BJ (cell line): ENCODE measurements at regions not wholly inside any gene's neighbourhood (a gene's known extent, or its start where the extent isn't known, plus 50 kb on each side); places are given as distances from the start of the nearest gene placed in this dataset.
"Not testable (repeated sequence)": the region's sequence is repeated elsewhere in the genome, so short reads cannot be mapped to it uniquely, and the experiment has no call there.

ENCODE experiments used
- CTCF ChIA-PET: fragments of 350-600 bp; formaldehyde crosslinking; extraction: SDS; loops from one replicate; lab custom pipeline; 2021; ENCODE audit warnings: antibody characterized with exemption, inconsistent platforms; lab: Yijun Ruan, JAX
- POLR2A ChIA-PET: fragments of 300-600 bp; sonication (Branson Sonifier 250); formaldehyde crosslinking; extraction: SDS; loops from one replicate; lab custom pipeline; 2021; ENCODE audit warnings: antibody characterized with exemption; lab: Charles Lee
- DNase-seq: peaks from one replicate; pipeline ENCODE4 v3.0.0-alpha.2; 2011; ENCODE audit warnings: low read depth
- H3K27me3 ChIP-seq: 2 replicates; pipeline ENCODE4 v1.6.0; 2011; ENCODE audit warnings: low read length; ENCODE audit not compliant: control insufficient read depth, insufficient read depth
- H3K36me3 ChIP-seq: 2 replicates; pipeline ENCODE4 v1.5.1; 2011; ENCODE audit warnings: low read length; ENCODE audit not compliant: control insufficient read depth, insufficient read depth
- H3K4me3 ChIP-seq: 2 replicates; pipeline ENCODE4 v1.5.1; 2011; ENCODE audit warnings: low read depth, mild to moderate bottlenecking, control low read depth, low read length
- TF ChIP-seq, protein P1 (sequence below): IDR thresholded peaks from 2 replicates; pipeline ENCODE4 v1.5.1; 2011; ENCODE audit warnings: low read depth, mild to moderate bottlenecking, control low read depth, inconsistent platforms, low read length, moderate library complexity; ENCODE audit not compliant: insufficient read depth

- Histone ChIP-seq H3K27me3 (no peaks in the 10 kb centered on the region), H3K36me3 (no peaks in the 10 kb centered on the region), H3K4me3 (no peak overlapping the region)
- no peak for DNase-seq
- CTCF ChIA-PET = no interaction called here
- POLR2A ChIA-PET = no interaction called here
- TF ChIP-seq, protein P1, sequence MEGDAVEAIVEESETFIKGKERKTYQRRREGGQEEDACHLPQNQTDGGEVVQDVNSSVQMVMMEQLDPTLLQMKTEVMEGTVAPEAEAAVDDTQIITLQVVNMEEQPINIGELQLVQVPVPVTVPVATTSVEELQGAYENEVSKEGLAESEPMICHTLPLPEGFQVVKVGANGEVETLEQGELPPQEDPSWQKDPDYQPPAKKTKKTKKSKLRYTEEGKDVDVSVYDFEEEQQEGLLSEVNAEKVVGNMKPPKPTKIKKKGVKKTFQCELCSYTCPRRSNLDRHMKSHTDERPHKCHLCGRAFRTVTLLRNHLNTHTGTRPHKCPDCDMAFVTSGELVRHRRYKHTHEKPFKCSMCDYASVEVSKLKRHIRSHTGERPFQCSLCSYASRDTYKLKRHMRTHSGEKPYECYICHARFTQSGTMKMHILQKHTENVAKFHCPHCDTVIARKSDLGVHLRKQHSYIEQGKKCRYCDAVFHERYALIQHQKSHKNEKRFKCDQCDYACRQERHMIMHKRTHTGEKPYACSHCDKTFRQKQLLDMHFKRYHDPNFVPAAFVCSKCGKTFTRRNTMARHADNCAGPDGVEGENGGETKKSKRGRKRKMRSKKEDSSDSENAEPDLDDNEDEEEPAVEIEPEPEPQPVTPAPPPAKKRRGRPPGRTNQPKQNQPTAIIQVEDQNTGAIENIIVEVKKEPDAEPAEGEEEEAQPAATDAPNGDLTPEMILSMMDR = no peak
Measured at GRCh38 chr7:52565974-52566373, 469.5 kb upstream of the POM121L12 start.

DNA sequence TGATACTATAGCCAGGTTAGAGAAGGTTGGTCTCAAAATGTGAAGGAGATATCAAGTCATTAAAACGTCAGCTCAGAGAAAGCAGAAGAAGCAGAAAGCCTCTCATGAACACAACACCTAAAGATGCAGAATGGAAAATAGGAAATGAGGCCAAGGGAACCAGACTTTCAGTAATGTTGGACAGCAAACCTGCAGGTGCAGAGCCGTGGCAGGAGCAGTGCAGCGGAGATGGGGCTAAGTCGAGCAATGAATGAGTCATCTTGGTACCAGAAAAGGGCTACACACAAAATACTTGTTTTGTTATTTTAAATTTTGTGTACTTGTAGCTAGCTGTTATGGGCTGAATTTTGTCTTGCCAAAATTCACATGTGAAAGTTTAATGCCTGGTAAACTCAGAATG lies 479.6 kb upstream of the POM121L12 start:
- Histone ChIP-seq H3K4me3 (no peak overlapping the region), H3K27me3 (no peaks in the 10 kb centered on the region), H3K36me3 (no peaks in the 10 kb centered on the region)
- ChIA-PET CTCF (no interaction called here), POLR2A (no interaction called here)
- no peak for DNase-seq
- TF ChIP-seq, protein P1 = no peak

- CTCF ChIA-PET = no interaction called here
- POLR2A ChIA-PET = no interaction called here
- Histone ChIP-seq H3K27me3 (no peaks in the 10 kb centered on the region), H3K36me3 (no peaks in the 10 kb centered on the region), H3K4me3 (no peak overlapping the region)
- DNase-seq = no peak
- TF ChIP-seq, protein P1 = no peak
Measured at GRCh38 chr7:52547308-52547910, 488.0 kb upstream of the POM121L12 start.

GRCh38 chr7:52541198-52541765 lies 494.2 kb upstream of the POM121L12 start:
- H3K27me3 ChIP-seq, DNase-seq, POLR2A ChIA-PET, CTCF ChIA-PET, H3K36me3 ChIP-seq, H3K4me3 ChIP-seq: not testable (repeated sequence)

DNA sequence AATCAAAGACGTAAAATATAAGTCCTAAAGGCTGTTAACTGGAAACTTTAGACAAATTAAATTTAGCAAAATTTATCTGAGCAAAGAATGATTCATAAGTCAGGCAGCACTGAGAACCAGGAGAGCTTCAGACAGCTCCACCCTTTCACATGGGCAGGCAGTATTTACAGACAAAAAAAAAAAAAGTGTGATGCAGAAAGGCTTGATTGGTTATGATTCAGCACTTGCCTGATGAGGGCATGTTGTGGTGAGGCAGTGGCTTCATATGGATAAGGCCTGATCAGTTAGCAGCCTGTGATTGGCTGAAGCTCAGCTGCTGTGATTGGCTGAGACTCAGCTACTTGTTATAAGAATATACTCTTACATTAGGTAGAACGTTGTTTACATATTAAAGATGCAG lies 495.4 kb upstream of the POM121L12 start:
- ChIA-PET POLR2A (no interaction called here), CTCF (no interaction called here)

More for the DNA sequence above, 495.4 kb upstream of the POM121L12 start:
- no peaks in the 10 kb centered on the region for H3K36me3 ChIP-seq
- no peak overlapping the region for H3K4me3 ChIP-seq
- TF ChIP-seq, protein P1 = no peak
- DNase-seq = no peak
- no peaks in the 10 kb centered on the region for H3K27me3 ChIP-seq
